GM12878 (cell line): ENCODE measurements at regions not wholly inside any gene's neighbourhood (a gene's known extent, or its start where the extent isn't known, plus 50 kb on each side); places are given as distances from the start of the nearest gene placed in this dataset.

Experiments used
- ATAC-seq: fragments of 200-7000 bp; cut with Tn5 transposase; 3 replicates; pipeline ENCODE4 v1.9.1; 2020; ENCODE audit warnings: mild to moderate bottlenecking, moderate library complexity
- BruUV-seq: library from RNA; stranded (reverse); fragments of 400-500 nt; replicated peaks from 2 replicates; lab custom pipeline; 2021; lab: Mats Ljungman, UMichigan
- CTCF ChIA-PET: fragments of 300-600 bp; sonication (Branson Sonifier 250); formaldehyde crosslinking; extraction: SDS; loops from one replicate; lab custom pipeline; 2021; ENCODE audit warnings: inconsistent platforms; lab: Yijun Ruan, JAX
- POLR2A ChIA-PET: fragments of 350-600 bp; formaldehyde crosslinking; extraction: SDS; loops from one replicate; lab custom pipeline; 2021; ENCODE audit warnings: inconsistent platforms; lab: Charles Lee
- RAD21 ChIA-PET: fragments of 300-600 bp; sonication (Branson Sonifier 250); formaldehyde crosslinking; loops from one replicate; lab custom pipeline; 2023; ENCODE audit warnings: antibody characterized with exemption; ENCODE audit not compliant: unreplicated experiment; lab: Charles Lee
- SMC1A ChIA-PET: fragments of 300-600 bp; sonication (Branson Sonifier 250); formaldehyde crosslinking; loops from one replicate; lab custom pipeline; 2023; ENCODE audit not compliant: unreplicated experiment, uncharacterized antibody; lab: Charles Lee
- DNase-seq: peaks from one replicate; pipeline ENCODE4 v3.0.0-alpha.2; 2011; ENCODE audit warnings: low read depth, low spot score
- FAIRE-seq: peaks from 3 replicates; lab custom pipeline; 2011; peaks lifted over from hg19 to GRCh38; lab: Jason Lieb, UNC
- H2AFZ ChIP-seq: 2 replicates; pipeline ENCODE4 v1.6.0; 2011; ENCODE audit warnings: low read depth, low read length, control low read depth; ENCODE audit not compliant: control insufficient read depth
- H3K27ac ChIP-seq: 2 replicates; pipeline ENCODE4 v1.5.1; 2011; ENCODE audit warnings: control low read depth; ENCODE audit not compliant: control insufficient read depth, insufficient read depth
- H3K27me3 ChIP-seq, 2 experiments: replicated peaks in 1 of 2; 2 replicates each; pipeline versions ENCODE4 v1.6.0 to v1.6.1; 2011; ENCODE audit warnings: low read length in 1 of 2; ENCODE audit not compliant: control insufficient read depth in 2 of 2, insufficient read depth in 2 of 2
- H3K36me3 ChIP-seq, 2 experiments: 2 replicates each; pipeline ENCODE4 v1.5.1; 2011; ENCODE audit warnings: low read length in 1 of 2; ENCODE audit not compliant: control insufficient read depth in 2 of 2, insufficient read depth in 2 of 2
- H3K4me1 ChIP-seq: 2 replicates; pipeline ENCODE4 v1.6.1; 2011; ENCODE audit warnings: mild to moderate bottlenecking, low read length, moderate library complexity, mixed read lengths; ENCODE audit not compliant: control insufficient read depth, insufficient read depth
- H3K4me2 ChIP-seq: 2 replicates; pipeline ENCODE4 v1.6.0; 2011; ENCODE audit warnings: control low read depth; ENCODE audit not compliant: control insufficient read depth, insufficient read depth
- H3K4me3 ChIP-seq: fragments of 200-600 bp; sonication (generic); 2 replicates; pipeline ENCODE4 v1.5.1; 2016
- H3K79me2 ChIP-seq: 2 replicates; pipeline ENCODE4 v1.6.0; 2011; ENCODE audit warnings: low read length; ENCODE audit not compliant: control insufficient read depth, insufficient read depth
- H3K9ac ChIP-seq: 2 replicates; pipeline ENCODE4 v1.8.0; 2011; ENCODE audit warnings: low read length, control low read depth, mixed read lengths; ENCODE audit not compliant: control insufficient read depth, insufficient read depth
- H3K9me3 ChIP-seq: replicated peaks from 3 replicates; pipeline ENCODE4 v1.5.1; 2011; ENCODE audit warnings: mild to moderate bottlenecking, low read length; ENCODE audit not compliant: control insufficient read depth, insufficient read depth
- H4K20me1 ChIP-seq: 2 replicates; pipeline ENCODE4 v1.6.0; 2011; ENCODE audit not compliant: control insufficient read depth, insufficient read depth
- CREM ChIP-seq: IDR thresholded peaks from 2 replicates; pipeline ENCODE4 v1.6.1; 2014; ENCODE audit warnings: antibody characterized with exemption, low read depth
- CTCF ChIP-seq, 3 experiments: IDR thresholded peaks in 2 of 3; conservative IDR thresholded peaks in 1 of 3; 2 replicates each; pipeline ENCODE4 v1.5.1; 2011; ENCODE audit warnings: low read depth in 3 of 3, low read length in 3 of 3, mild to moderate bottlenecking in 3 of 3, control low read depth in 2 of 3, moderate library complexity in 2 of 3, inconsistent platforms in 1 of 3, mixed read lengths in 1 of 3; ENCODE audit not compliant: control insufficient read depth in 2 of 3, insufficient read depth in 1 of 3; ENCODE audit errors: extremely low read depth in 1 of 3
- KAT2A ChIP-seq: conservative IDR thresholded peaks from 2 replicates; pipeline ENCODE4 v1.6.1; 2011; ENCODE audit warnings: low read depth, low read length; ENCODE audit not compliant: control insufficient read depth
- RAD21 ChIP-seq: IDR thresholded peaks from 2 replicates; pipeline ENCODE4 v1.6.1; 2011; ENCODE audit warnings: mild to moderate bottlenecking, low read depth, low read length, moderate library complexity; ENCODE audit not compliant: insufficient read depth
- SMC3 ChIP-seq: IDR thresholded peaks from 2 replicates; pipeline ENCODE4 v1.6.1; 2011; ENCODE audit warnings: low read length, improper control_type of control experiment, borderline replicate concordance
- WRNIP1 ChIP-seq: IDR thresholded peaks from 2 replicates; pipeline ENCODE4 v1.6.1; 2011; ENCODE audit warnings: low read depth, low read length, improper control_type of control experiment, borderline replicate concordance
- YY1 ChIP-seq: IDR thresholded peaks from 2 replicates; pipeline ENCODE4 v1.6.1; 2011; ENCODE audit warnings: low read depth, mild to moderate bottlenecking, low read length
- ZNF217 ChIP-seq: fragments of 450-650 bp; IDR thresholded peaks from 2 replicates; pipeline ENCODE4 v1.6.1; 2017; ENCODE audit warnings: antibody characterized with exemption, mild to moderate bottlenecking
- WGBS: methylation state at CpG from one replicate; pipeline ENCODE4 v1.1.6; 2016; ENCODE audit warnings: low lambda C conversion rate; ENCODE audit not compliant: insufficient replicate concordance, insufficient coverage; ENCODE audit errors: missing lambda C conversion rate; 5-methylcytosine and 5-hydroxymethylcytosine counted together
- in situ Hi-C: fragments of 300-500 bp; cut with MboI; formaldehyde crosslinking; loops from 9 replicates; pipeline ENCODE4 v1.14.3; 2018; ENCODE audit warnings: mixed read lengths
- intact Hi-C: fragments of 100-400 bp; cut with micrococcal nuclease; formaldehyde crosslinking; loops from one replicate; pipeline ENCODE4 v1.14.2; 2022; ENCODE audit not compliant: unreplicated experiment

DNA sequence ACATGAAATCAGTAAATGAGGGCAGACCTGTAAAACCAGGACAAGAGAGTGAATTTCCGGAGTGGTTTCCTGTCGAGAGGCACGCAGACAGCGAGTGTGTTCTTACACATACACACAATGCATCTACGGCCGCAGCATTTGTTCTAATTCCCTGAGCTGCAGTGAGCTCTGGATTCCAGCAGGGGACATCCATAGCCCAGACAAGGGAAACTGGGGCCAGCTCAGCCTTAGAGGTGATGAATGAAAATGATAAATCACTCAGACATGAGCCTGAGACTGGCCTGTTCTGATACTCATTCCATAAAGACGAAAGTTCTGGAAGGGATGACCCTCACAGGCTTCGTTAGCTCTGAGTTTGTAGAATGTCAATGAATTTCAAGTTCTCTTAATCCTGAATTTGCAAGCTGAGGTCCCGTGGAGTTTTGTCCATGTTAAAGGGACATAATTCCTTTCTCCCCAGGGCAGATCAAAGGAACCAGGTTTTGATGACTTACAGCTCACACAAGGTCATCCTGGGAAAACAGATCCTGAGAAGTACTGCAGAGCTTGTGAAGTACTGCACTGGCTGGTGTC is 207.9 kb upstream of the C1orf87 start:
- peak; percentile 91 for ATAC-seq
- intact Hi-C loops (loop anchor here (10.0 kb wide), 1 partner anchor 763 kb away; no protein-coding TSS in a partner anchor), in situ Hi-C loops (loop anchor here (10.0 kb wide), 1 partner anchor 483 kb away; no protein-coding TSS in a partner anchor)
- Histone ChIP-seq H3K9me3 (no peaks in the 10 kb centered on the region), H3K79me2 (no peaks in the 10 kb centered on the region), H3K9ac (no peak overlapping the region), H3K36me3 (no peaks in the 10 kb centered on the region), H2AFZ (no peak overlapping the region), H3K27ac (no peak overlapping the region), H3K4me1 (no peaks in the 10 kb centered on the region), H4K20me1 (no peaks in the 10 kb centered on the region), H3K4me3 (no peak overlapping the region), H3K27me3 (no peaks in the 10 kb centered on the region), H3K4me2 (no peak overlapping the region)
- CTCF ChIA-PET, result interaction anchor here (0.9 to 1.8 kb wide), 8 partner anchors 9 to 1307 kb away, joined by 3 to 16 read pairs (median 4); no protein-coding TSS in a partner anchor
- no peak for FAIRE-seq
- TF ChIP-seq YY1 (peak; percentile 44; the same call in 1 of the 2 replicates), CREM (no peak), SMC3 (peak; percentile 75), CTCF (IDR thresholded peaks at IDR 0.05 in 2 of 3, conservative IDR thresholded peaks at IDR 0.05 in 1 of 3; ENCODE audit: control insufficient read depth in 2 of 3, extremely low read depth in 1 of 3, insufficient read depth in 1 of 3, low read depth in 3 of 3, low read length in 3 of 3) (peak; percentile 70 to 86 (median 71)), WRNIP1 (no peak), ZNF217 (no peak), KAT2A (no peak), RAD21 (peak; percentile 97)
- DNase-seq, result peak; percentile 1
- BruUV-seq, result no TSS peak
- RAD21 ChIA-PET, result interaction anchor here (0.9 to 1.6 kb wide), 2 partner anchors 484 to 761 kb away, joined by 4 to 8 read pairs; no protein-coding TSS in a partner anchor
- 7% methylated on average over 9 of the region's 9 CpGs for WGBS
- SMC1A ChIA-PET, result interaction anchor here (1.2 to 1.3 kb wide), 2 partner anchors 9 to 483 kb away, joined by 3 to 10 read pairs; no protein-coding TSS in a partner anchor
- POLR2A ChIA-PET, result no interaction called here
